Stimulated activated naive CD8-positive, alpha-beta T cell treated with anti-CD3 and anti-CD28 coated beads, Interleukin-15, amount 100 ng/mL, for 72 hours (primary cell): ENCODE measurements at regions not wholly inside any gene's neighbourhood (a gene's known extent, or its start where the extent isn't known, plus 50 kb on each side); places are given as distances from the start of the nearest gene placed in this dataset.

ENCODE experiments used
- ATAC-seq: fragments of 150-1000 bp; cut with Tn5 transposase; 2 replicates; pipeline ENCODE4 v1.10.0; 2021; ENCODE audit warnings: mild to moderate bottlenecking, moderate library complexity
- DNase-seq, 2 donors: peaks; one replicate each; pipeline ENCODE4 v3.0.0; 2021 to 2022
- H3K27ac Mint-ChIP-seq, 2 donors: one replicate each; pipeline ENCODE4 v1.8.0; 2022; ENCODE audit warnings: mild to moderate bottlenecking in 2 of 2, mixed read lengths in 2 of 2, moderate library complexity in 2 of 2
- H3K27me3 Mint-ChIP-seq: one replicate; pipeline ENCODE4 v1.8.0; 2022; ENCODE audit warnings: mixed read lengths
- H3K4me1 Mint-ChIP-seq: one replicate; pipeline ENCODE4 v1.8.0; 2022; ENCODE audit warnings: mild to moderate bottlenecking, mixed read lengths
- H3K4me3 Mint-ChIP-seq, 2 donors: one replicate each; pipeline ENCODE4 v1.8.0; 2022; ENCODE audit warnings: mild to moderate bottlenecking in 2 of 2, mixed read lengths in 2 of 2, moderate library complexity in 1 of 2
- H3K9me3 Mint-ChIP-seq, 2 donors: one replicate each; pipeline ENCODE4 v1.8.0; 2022; ENCODE audit warnings: mixed read lengths in 2 of 2

DNA sequence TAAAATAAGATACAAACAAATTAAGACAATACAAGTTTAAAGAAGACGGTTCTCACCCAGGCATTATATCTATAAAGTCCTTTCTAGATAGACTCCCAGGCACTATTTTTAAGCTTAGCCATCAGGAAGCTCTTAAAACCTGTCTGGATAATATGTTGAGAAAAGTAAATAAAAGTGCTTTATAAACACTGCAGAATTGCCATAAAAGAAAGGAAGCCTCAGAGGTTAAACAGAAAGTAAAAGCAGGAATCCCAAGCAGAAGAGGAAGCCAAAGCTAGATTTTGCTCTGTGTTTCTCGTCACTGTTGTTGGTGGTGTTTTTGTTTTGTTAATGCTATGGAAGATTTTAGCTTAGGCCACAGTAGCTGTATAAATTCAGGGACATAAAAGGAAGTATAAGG, 1267.3 kb downstream of the PCDH19 start:
- Mint-ChIP-seq H3K27ac (no peak overlapping the region), H3K27me3 (no peaks in the 10 kb centered on the region), H3K9me3 (peaks cover 0 to 6% of the 10 kb centered on the region in 2 donors), H3K4me3 (no peak overlapping the region), H3K4me1 (no peaks in the 10 kb centered on the region)
- DNase-seq, result no peak
- no peak for ATAC-seq

DNA sequence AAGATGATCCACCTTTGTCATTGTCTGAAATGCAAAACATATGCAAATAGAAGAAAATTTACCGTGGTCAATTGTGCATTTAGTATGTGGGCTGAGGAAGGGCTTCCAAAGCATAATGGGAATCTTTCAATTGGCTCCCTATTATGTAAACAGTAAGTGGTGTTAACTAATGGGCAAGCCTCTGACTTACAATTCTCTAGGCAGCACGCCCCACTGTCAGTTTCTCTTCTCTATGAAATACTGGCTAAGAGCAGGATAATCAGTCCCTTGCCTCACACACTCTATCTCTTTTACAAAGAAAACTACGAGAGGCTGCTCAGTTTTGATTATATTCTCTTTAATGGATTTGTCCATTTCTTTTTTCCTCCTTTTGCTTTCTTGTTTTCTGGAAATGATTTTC, 1272.6 kb downstream of the PCDH19 start:
- Mint-ChIP-seq H3K27me3 (no peaks in the 10 kb centered on the region), H3K27ac (no peak overlapping the region), H3K9me3 (peaks cover 0 to 5% of the 10 kb centered on the region in 2 donors), H3K4me3 (no peak overlapping the region), H3K4me1 (no peaks in the 10 kb centered on the region)
- DNase-seq (no peak), ATAC-seq (no peak)

DNA sequence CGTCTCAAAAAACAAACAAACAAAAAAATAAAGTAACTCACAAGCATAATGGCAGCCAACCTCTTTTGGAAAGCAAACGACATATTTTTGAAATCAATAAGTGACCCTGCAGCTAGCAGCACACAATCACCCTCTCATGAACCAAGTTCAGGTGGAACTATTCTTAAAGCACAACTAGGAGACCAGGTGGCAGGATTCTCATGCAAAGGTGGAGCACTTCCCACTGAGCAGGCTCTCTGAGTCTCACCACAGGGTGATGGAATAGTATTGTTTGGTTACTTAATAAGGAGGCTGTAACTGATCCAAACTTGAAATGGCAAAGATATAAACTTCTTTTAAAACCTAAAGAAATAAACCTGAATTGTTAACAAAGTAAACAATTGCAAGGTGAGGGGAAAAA, 1293.1 kb downstream of the PCDH19 start:
- no peak for ATAC-seq
- no peak for DNase-seq
- Mint-ChIP-seq H3K4me1 (no peaks in the 10 kb centered on the region), H3K4me3 (no peak overlapping the region), H3K9me3 (no peaks in the 10 kb centered on the region), H3K27me3 (no peaks in the 10 kb centered on the region), H3K27ac (no peak overlapping the region)

DNA sequence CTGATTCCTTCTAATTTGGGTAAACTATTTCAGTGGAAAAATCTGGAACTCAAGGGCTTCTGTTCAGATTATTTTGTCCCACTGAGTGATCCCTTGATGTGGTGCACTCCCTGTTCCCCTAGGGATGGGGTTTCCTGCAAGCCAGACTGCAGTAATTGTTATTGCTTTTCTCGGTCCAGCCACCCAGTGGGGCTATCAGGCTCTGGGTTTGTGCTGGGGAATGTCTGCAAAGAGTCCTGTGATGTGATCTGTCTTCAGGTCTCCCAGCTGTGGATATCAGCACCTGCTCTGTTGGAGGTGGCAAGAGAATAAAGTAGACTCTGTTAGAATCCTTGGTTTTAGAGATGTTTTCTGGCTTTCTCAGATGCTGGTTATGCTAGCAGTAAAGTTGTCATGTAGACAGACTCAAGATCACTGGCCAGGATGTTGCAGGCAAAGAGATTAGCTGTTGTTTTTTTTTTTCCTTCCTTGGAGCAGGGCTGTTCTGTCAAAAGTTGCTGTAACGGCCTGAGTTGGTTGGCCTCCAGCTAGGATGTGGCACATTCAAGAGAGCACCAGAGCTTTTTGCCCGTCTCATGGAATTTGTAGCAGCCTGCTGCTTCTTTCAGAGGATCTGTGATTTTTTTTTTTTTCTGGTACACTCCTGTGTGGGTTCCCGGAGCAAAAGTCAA, 1314.0 kb downstream of the PCDH19 start:
- H3K9me3 Mint-ChIP-seq, result no peaks in the 10 kb centered on the region
- no peaks in the 10 kb centered on the region for H3K27me3 Mint-ChIP-seq
- DNase-seq, result no peak
- no peaks in the 10 kb centered on the region for H3K4me1 Mint-ChIP-seq
- no peak overlapping the region for H3K4me3 Mint-ChIP-seq
- no peak overlapping the region for H3K27ac Mint-ChIP-seq
- no peak for ATAC-seq

DNA sequence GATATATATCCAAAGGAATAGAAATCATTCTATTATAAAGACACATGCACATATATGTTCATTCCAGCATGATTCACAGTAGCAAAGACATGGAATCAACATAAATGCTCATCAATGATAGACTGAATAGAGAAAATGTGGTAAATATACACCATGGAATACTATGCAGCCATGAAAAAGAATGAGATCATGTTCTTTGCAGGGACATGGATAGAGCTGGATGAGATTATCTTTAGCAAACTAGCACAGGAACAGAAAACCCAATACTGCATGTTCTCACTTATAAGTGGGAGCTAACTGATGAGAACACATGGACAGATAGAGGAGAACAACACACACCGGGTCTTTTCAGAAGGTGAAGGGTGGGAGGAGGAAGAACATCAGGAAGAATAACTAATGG, 1318.6 kb downstream of the PCDH19 start:
- Mint-ChIP-seq H3K27me3 (no peaks in the 10 kb centered on the region), H3K9me3 (peaks cover 0 to 8% of the 10 kb centered on the region in 2 donors), H3K4me3 (no peak overlapping the region), H3K27ac (no peak overlapping the region), H3K4me1 (no peaks in the 10 kb centered on the region)
- ATAC-seq (no peak), DNase-seq (no peak)

DNA sequence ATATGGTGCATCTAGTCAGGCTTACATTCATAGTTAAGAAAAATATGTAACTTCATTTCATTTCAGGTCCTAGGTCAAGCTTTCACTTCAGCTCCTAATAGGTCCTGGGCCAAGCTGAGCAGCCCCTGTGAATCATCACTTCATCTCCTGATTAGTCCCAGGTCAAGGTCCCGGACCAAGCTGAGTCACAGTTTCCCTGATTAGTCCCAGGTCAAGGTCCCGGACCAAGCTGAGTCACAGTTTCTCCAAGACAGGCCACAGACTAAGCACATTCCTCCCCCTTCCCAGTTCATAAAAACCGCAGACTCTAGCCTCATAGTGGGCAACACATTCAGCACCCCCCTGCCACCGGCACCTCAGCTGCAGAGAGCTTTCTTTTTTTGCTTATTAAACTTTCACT, 1331.8 kb downstream of the PCDH19 start:
- no peaks in the 10 kb centered on the region for H3K4me1 Mint-ChIP-seq
- no peak for DNase-seq
- no peak for ATAC-seq
- H3K9me3 Mint-ChIP-seq, result no peaks in the 10 kb centered on the region
- no peak overlapping the region for H3K4me3 Mint-ChIP-seq
- H3K27ac Mint-ChIP-seq, result no peak overlapping the region
- H3K27me3 Mint-ChIP-seq, result no peaks in the 10 kb centered on the region

DNA sequence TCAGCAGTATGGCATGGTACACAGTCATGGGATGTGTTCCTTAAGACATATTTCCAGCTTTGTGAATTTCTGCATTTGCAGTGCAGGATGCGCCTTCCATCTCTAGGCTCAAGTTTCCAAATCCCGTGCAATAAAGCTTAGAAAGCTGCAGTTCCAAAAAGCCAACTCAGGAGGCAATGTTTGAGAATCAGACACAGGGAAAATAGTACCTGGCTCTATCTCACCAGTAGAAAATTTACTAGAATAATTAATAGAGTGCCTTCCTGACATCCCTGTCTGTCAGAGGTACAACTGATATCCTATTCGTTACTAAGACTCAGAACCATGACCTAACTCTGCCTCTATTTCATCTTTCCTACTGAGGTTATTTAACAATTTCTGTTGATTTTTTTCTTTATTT, 1333.0 kb downstream of the PCDH19 start:
- H3K9me3 Mint-ChIP-seq, result no peaks in the 10 kb centered on the region
- no peaks in the 10 kb centered on the region for H3K27me3 Mint-ChIP-seq
- H3K4me1 Mint-ChIP-seq, result no peaks in the 10 kb centered on the region
- no peak overlapping the region for H3K4me3 Mint-ChIP-seq
- no peak overlapping the region for H3K27ac Mint-ChIP-seq
- ATAC-seq (no peak), DNase-seq (no peak)

DNA sequence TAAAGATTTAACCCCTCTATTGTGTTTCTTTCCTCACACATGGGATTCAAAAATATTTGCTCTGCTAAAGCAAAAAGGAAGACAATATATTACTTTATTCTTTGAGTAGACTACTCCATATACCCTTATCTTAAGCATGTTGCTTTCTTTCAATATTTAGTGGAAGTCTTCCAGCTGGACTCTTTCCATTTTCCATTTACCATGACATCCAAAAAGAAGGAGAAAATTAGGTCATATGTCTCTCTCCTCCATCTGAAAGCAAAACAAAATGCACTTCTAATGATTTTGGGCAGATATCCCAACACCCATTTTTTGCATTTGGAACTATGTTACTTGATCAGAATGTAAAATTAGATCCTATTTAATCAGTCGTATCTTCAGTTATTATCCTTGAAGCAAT, 1336.5 kb downstream of the PCDH19 start:
- Mint-ChIP-seq H3K9me3 (no peaks in the 10 kb centered on the region), H3K27ac (no peak overlapping the region), H3K4me3 (no peak overlapping the region), H3K27me3 (no peaks in the 10 kb centered on the region), H3K4me1 (no peaks in the 10 kb centered on the region)
- DNase-seq (no peak), ATAC-seq (no peak)

DNA sequence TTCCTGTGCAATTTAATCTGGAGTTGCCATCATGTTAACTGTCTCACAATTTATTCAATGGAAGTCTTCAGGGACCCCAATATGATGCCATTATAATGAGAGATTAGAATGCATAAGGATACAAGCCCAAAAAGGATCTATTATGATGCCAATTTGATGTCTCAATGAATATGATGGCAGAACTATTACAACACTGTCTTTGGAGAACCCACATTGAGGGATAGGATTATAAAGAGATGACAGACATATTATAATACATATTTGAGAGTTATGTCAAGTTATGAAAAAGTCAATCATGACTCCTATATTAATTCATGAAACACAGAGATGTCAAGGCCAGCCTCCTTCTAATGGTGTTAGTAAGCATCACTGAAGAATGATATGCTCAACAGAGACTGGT, 1358.4 kb downstream of the PCDH19 start:
- Mint-ChIP-seq H3K9me3 (no peaks in the 10 kb centered on the region), H3K4me1 (no peaks in the 10 kb centered on the region), H3K27ac (no peak overlapping the region), H3K4me3 (no peak overlapping the region), H3K27me3 (no peaks in the 10 kb centered on the region)
- DNase-seq (no peak), ATAC-seq (no peak)

DNA sequence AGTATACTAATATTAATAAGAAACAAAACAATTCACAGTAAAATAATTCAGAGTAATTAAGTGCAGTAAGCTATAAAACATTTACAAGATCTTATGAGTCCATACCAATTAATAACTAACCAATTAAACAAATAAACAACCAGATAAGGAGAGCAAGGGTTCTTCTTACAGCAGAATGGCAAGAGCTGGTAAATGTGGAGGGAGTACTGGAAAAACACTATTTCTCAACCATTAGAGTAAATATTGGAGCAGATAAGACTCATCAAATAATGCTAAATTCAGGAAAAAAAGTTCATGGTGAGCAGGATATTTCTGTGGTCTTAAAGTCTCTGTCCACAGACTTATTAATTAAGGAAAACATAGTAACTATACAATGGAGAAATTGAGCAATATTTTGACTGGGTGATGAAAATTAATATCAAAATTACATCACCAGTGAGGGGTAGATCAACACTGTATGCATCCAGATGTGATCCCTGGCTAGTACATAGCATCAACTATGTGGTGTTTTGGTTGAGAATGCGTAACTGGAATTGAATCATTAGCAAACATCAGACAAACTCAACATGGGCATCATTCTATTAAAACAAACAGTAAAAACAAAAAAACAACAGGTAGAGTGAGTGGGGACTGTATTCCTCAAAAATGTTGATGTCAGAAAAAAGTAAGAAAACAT, 1376.7 kb downstream of the PCDH19 start:
- H3K9me3 Mint-ChIP-seq, result no peaks in the 10 kb centered on the region
- ATAC-seq, result no peak

DNA sequence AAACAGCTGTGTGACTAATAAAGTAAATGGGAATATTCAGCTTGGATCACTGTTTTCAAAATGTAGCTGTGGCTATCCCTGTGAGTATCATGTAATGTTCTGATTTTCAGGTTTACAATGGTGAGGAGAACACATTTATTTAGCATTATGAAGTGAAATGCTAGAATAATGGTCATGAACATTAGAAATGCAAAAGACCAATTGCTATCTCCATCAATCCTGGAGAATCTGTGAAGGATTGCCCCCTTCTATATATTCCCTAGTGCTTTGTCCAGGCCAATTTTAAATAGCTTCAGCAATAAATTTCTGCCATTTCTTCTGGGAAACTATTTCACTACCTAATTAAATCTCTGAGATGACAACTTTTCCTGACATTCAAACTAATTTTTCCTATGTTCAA, 1399.1 kb downstream of the PCDH19 start:
- Mint-ChIP-seq H3K4me1 (no peaks in the 10 kb centered on the region), H3K27me3 (no peaks in the 10 kb centered on the region), H3K9me3 (no peaks in the 10 kb centered on the region), H3K27ac (no peak overlapping the region), H3K4me3 (no peak overlapping the region)
- no peak for DNase-seq
- no peak for ATAC-seq

More for the DNA sequence above, 1376.7 kb downstream of the PCDH19 start:
- no peaks in the 10 kb centered on the region for H3K27me3 Mint-ChIP-seq
- H3K4me3 Mint-ChIP-seq, result no peak overlapping the region
- DNase-seq, result no peak
- no peaks in the 10 kb centered on the region for H3K4me1 Mint-ChIP-seq
- H3K27ac Mint-ChIP-seq, result no peak overlapping the region

DNA sequence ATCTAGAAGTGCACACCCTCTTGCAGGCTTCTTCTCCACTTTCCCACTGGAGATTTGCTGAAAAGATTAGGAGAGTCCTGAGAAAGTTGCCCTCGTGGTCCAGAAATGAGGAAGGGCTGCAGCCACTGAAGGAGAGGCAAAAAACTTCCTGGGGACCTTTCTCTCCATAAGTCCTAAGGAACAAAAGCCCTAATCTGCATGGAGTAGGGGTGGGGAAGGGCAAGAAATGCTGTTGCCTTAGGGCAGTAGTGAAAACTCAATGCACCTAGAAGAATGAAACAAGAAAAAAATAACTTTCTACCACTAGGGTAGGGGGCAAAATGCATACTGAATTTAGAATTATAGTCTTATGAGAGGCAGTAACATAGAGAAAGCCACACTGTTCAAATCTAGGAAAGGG, 1408.8 kb downstream of the PCDH19 start:
- Mint-ChIP-seq H3K9me3 (peaks cover 7 to 15% of the 10 kb centered on the region in 2 donors), H3K27me3 (no peaks in the 10 kb centered on the region), H3K27ac (no peak overlapping the region), H3K4me3 (no peak overlapping the region), H3K4me1 (no peaks in the 10 kb centered on the region)
- DNase-seq, result no peak
- no peak for ATAC-seq

DNA sequence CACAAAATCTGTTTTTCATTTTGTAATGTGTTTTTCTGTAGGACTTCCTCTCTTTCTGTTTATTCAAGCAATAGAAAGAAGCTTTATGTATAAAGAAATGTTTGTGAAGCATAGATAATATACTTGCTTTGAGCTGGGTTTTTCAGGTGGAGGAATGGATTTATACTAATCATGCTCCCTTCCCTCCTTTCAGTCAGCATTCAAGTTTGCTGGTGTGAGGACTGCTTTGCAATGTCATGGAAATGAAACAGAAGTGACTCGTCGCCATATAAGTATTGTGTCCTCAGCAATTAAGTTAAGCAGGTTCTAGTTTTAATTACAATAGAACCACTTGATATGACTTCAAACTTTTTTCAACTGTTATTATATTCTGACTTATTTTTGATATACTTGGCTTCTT, 1447.1 kb downstream of the PCDH19 start:
- Mint-ChIP-seq H3K9me3 (no peaks in the 10 kb centered on the region), H3K27me3 (no peaks in the 10 kb centered on the region), H3K4me3 (no peak overlapping the region), H3K4me1 (no peaks in the 10 kb centered on the region), H3K27ac (no peak overlapping the region)
- ATAC-seq (no peak), DNase-seq (no peak)

DNA sequence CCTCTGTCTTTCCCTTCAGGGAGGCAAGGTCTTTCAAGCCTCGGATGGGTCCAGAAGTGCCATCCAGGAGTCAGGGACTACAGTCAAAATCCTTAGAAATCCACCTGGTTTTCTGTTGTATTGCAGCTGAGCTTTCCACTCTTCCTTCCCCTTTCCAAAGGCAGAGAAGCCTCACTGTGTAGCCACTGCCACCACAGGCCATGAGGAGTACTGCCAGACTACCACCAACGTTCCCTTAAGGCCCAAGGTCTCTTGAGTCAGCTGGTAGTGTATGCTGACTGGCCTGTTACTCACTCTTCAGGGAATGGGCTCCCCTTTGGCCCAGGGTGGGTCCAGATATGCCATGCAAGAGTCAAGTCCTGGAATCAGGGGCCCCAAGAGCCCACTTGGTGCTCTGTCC, 1454.1 kb downstream of the PCDH19 start:
- no peaks in the 10 kb centered on the region for H3K4me1 Mint-ChIP-seq
- DNase-seq, result no peak
- no peaks in the 10 kb centered on the region for H3K27me3 Mint-ChIP-seq
- H3K4me3 Mint-ChIP-seq, result no peak overlapping the region
- ATAC-seq, result no peak
- H3K27ac Mint-ChIP-seq, result no peak overlapping the region
- peaks cover 0 to 3% of the 10 kb centered on the region in 2 donors for H3K9me3 Mint-ChIP-seq

DNA sequence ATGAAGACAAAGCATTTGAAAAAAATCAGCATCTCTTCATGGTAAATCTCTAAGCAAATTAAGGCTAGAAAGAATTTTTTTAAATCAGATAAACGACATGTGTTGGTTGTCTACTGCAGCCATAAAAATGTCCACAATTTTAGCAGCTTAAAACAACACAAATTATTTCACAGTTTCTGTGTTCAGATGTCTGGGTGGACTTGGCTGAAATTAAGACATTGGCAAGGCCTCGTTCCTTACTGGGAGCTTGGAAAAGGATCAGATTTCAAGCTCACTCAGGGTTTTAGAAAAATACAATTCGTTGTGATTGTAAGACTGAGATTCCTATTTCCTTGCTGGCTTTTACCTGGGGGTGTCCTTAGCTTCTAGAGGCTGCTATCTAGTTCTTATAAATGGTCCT, 1470.6 kb downstream of the PCDH19 start:
- no peak overlapping the region for H3K4me3 Mint-ChIP-seq
- H3K9me3 Mint-ChIP-seq, result peaks cover 0 to 5% of the 10 kb centered on the region in 2 donors
- no peak overlapping the region for H3K27ac Mint-ChIP-seq
- no peaks in the 10 kb centered on the region for H3K27me3 Mint-ChIP-seq
- no peaks in the 10 kb centered on the region for H3K4me1 Mint-ChIP-seq
- DNase-seq (no peak), ATAC-seq (no peak)

DNA sequence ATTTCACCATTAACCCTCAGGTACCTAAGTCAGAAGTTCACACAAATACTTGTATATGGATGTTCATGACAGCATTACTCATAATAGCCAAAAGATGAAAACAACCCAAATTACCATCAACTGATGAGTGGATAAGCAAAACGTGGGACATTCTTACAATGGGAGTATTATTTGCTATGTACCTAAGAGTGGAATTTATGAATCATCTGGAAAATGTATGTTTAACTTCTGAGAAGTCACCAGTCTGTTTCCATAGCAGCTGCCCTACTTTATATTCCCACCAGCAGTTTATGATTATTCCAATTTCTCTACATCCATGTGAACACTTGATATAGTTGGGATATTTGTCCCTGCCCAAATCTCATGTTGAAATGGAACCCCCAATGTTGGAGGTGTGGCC, 1478.9 kb downstream of the PCDH19 start:
- no peak for ATAC-seq

DNA sequence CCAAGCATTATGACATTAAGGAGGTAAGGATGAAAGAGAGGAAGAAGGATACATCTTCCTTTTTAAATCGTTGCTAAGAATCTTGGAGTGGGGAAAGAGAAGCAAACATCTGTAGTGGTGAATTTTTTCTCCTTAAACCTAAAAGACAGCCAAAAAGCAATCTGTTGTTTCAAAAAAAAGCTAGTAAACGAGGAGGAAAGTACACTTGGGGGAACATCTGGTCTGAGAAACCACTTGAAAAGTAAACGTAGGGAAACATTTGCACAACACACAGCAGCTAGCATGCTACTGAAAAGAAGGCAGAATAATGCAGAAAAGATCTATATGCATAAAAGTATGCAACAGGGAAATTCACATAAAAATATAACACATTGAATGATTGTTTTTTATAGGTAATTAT, 1485.6 kb downstream of the PCDH19 start:
- no peaks in the 10 kb centered on the region for H3K4me1 Mint-ChIP-seq
- no peak for DNase-seq

More for the DNA sequence above, 1478.9 kb downstream of the PCDH19 start:
- no peaks in the 10 kb centered on the region for H3K27me3 Mint-ChIP-seq
- no peak overlapping the region for H3K27ac Mint-ChIP-seq
- H3K9me3 Mint-ChIP-seq, result peaks cover 0 to 7% of the 10 kb centered on the region in 2 donors
- H3K4me1 Mint-ChIP-seq, result no peaks in the 10 kb centered on the region
- H3K4me3 Mint-ChIP-seq, result no peak overlapping the region
- no peak for DNase-seq

More for the DNA sequence above, 1485.6 kb downstream of the PCDH19 start:
- no peak overlapping the region for H3K27ac Mint-ChIP-seq
- no peak overlapping the region for H3K4me3 Mint-ChIP-seq
- H3K27me3 Mint-ChIP-seq, result no peaks in the 10 kb centered on the region
- no peak for ATAC-seq
- H3K9me3 Mint-ChIP-seq, result peaks cover 0 to 7% of the 10 kb centered on the region in 2 donors
